Osteocyte (in vitro differentiated cells): ENCODE measurements at regions not wholly inside any gene's neighbourhood (a gene's known extent, or its start where the extent isn't known, plus 50 kb on each side); places are given as distances from the start of the nearest gene placed in this dataset.

Experiments
- DNase-seq: peaks from one replicate; pipeline ENCODE4 v3.0.0; 2021; ENCODE audit warnings: mixed read lengths; ENCODE audit not compliant: unreplicated experiment; ENCODE audit errors: extremely low spot score
- H3K27ac Mint-ChIP-seq: one replicate; pipeline ENCODE4 v1.8.0; 2021; ENCODE audit warnings: mild to moderate bottlenecking, mixed read lengths; ENCODE audit not compliant: unreplicated experiment
- H3K27me3 Mint-ChIP-seq: one replicate; pipeline ENCODE4 v1.8.0; 2021; ENCODE audit warnings: mixed read lengths; ENCODE audit not compliant: unreplicated experiment
- H3K36me3 Mint-ChIP-seq: one replicate; pipeline ENCODE4 v1.8.0; 2021; ENCODE audit warnings: mixed read lengths; ENCODE audit not compliant: unreplicated experiment
- H3K4me1 Mint-ChIP-seq: one replicate; pipeline ENCODE4 v1.8.0; 2021; ENCODE audit warnings: mixed read lengths; ENCODE audit not compliant: unreplicated experiment
- H3K4me3 Mint-ChIP-seq: one replicate; pipeline ENCODE4 v1.8.0; 2021; ENCODE audit warnings: mild to moderate bottlenecking, moderate library complexity, mixed read lengths; ENCODE audit not compliant: unreplicated experiment
- H3K9me3 Mint-ChIP-seq: one replicate; pipeline ENCODE4 v1.8.0; 2021; ENCODE audit warnings: mixed read lengths; ENCODE audit not compliant: unreplicated experiment
- TF ChIP-seq, protein P1 (sequence below): fragments of 200-600 bp; sonication (generic); IDR thresholded peaks from 2 replicates; pipeline ENCODE4 v1.5.0; 2021; ENCODE audit warnings: antibody characterized with exemption, mild to moderate bottlenecking, moderate library complexity

DNA sequence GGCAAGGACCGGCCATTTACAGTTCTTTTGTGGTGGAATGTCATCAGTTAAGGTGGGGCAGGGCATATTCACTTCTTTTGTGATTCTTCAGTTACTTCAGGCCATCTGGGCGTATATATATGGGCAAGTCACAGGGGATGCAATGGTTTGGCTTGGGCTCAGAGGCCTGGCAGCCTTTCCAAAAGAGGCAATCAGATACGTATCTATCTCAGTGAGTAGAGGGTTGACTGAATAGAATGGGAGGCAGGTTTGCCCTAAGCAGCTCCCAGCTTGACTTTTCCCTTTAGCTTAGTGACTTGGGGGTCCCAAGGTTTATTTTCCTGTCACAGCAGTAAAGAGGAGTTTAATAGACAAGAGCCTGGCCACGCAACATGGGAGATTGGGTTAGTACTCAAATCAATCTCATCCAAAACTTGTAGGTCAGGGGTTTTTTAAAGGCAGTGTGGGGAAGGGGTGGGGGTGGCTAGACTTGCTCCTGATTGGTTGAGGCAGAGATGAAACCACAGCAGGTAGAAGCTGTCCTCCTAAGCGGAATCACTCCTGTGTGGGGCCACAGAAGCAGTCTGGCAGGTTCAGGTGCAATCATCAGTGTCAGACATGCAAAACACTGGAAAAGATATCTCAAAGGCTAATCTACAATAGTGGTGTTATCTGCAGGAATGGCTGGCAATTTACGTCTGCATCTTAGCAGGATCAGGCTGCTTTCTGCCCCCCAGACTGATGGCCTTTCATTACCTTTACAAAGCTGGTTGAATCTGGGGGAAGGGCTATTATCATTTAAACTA lies 112.9 kb downstream of the TLR5 start:
- H3K27ac Mint-ChIP-seq, result no peak overlapping the region
- H3K36me3 Mint-ChIP-seq, result no peaks in the 10 kb centered on the region
- DNase-seq, result no peak
- H3K4me3 Mint-ChIP-seq, result no peak overlapping the region
- H3K27me3 Mint-ChIP-seq, result peaks cover 10% of the 10 kb centered on the region
- TF ChIP-seq, protein P1, sequence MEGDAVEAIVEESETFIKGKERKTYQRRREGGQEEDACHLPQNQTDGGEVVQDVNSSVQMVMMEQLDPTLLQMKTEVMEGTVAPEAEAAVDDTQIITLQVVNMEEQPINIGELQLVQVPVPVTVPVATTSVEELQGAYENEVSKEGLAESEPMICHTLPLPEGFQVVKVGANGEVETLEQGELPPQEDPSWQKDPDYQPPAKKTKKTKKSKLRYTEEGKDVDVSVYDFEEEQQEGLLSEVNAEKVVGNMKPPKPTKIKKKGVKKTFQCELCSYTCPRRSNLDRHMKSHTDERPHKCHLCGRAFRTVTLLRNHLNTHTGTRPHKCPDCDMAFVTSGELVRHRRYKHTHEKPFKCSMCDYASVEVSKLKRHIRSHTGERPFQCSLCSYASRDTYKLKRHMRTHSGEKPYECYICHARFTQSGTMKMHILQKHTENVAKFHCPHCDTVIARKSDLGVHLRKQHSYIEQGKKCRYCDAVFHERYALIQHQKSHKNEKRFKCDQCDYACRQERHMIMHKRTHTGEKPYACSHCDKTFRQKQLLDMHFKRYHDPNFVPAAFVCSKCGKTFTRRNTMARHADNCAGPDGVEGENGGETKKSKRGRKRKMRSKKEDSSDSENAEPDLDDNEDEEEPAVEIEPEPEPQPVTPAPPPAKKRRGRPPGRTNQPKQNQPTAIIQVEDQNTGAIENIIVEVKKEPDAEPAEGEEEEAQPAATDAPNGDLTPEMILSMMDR, result no peak
- no peaks in the 10 kb centered on the region for H3K9me3 Mint-ChIP-seq
- H3K4me1 Mint-ChIP-seq, result peaks cover 8% of the 10 kb centered on the region

GRCh38 chr1:223030871-223031400 lies 112.1 kb downstream of the TLR5 start:
- Mint-ChIP-seq H3K36me3 (no peaks in the 10 kb centered on the region), H3K4me3 (no peak overlapping the region), H3K27me3 (peaks cover 10% of the 10 kb centered on the region), H3K4me1 (peaks cover 4% of the 10 kb centered on the region), H3K9me3 (no peaks in the 10 kb centered on the region), H3K27ac (no peak overlapping the region)
- DNase-seq, result no peak
- TF ChIP-seq, protein P1, result no peak

GRCh38 chr1:223031733-223032601 lies 111.1 kb downstream of the TLR5 start:
- Mint-ChIP-seq H3K4me3 (no peak overlapping the region), H3K27ac (no peak overlapping the region), H3K9me3 (no peaks in the 10 kb centered on the region), H3K36me3 (no peaks in the 10 kb centered on the region), H3K27me3 (peaks cover 14% of the 10 kb centered on the region), H3K4me1 (no peaks in the 10 kb centered on the region)
- TF ChIP-seq, protein P1, result no peak
- no peak for DNase-seq

DNA sequence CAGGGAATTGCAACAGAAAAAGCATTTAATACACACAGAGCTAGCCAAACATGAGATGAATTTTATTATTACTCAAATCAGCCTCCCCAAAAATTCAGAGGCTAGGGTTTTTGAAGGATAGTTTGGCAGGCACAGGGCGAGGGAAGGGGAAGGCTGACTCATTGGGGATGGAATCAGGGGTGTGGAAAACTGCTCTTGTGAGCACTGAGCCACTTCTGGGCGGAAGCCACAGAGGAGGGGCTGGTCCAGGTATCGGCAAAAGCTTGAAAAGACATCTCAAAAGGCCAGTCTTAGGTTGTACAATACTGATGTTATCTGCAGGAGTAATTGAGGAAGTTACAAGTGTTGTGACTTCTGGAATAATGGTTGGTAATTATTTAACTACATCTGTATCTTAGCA lies 109.4 kb downstream of the TLR5 start:
- DNase-seq, result no peak
- H3K4me3 Mint-ChIP-seq, result no peak overlapping the region
- TF ChIP-seq, protein P1, result no peak
- H3K4me1 Mint-ChIP-seq, result no peaks in the 10 kb centered on the region
- H3K9me3 Mint-ChIP-seq, result no peaks in the 10 kb centered on the region
- no peak overlapping the region for H3K27ac Mint-ChIP-seq
- H3K27me3 Mint-ChIP-seq, result peaks cover 14% of the 10 kb centered on the region
- no peaks in the 10 kb centered on the region for H3K36me3 Mint-ChIP-seq

GRCh38 chr1:223034270-223034798 lies 108.7 kb downstream of the TLR5 start:
- H3K9me3 Mint-ChIP-seq, result no peaks in the 10 kb centered on the region
- H3K4me3 Mint-ChIP-seq, result no peak overlapping the region
- DNase-seq, result no peak
- H3K27me3 Mint-ChIP-seq, result peaks cover 14% of the 10 kb centered on the region
- H3K36me3 Mint-ChIP-seq, result no peaks in the 10 kb centered on the region
- H3K4me1 Mint-ChIP-seq, result no peaks in the 10 kb centered on the region
- TF ChIP-seq, protein P1, result no peak
- no peak overlapping the region for H3K27ac Mint-ChIP-seq
